GM19035 (cell line): ENCODE measurements at regions not wholly inside any gene's neighbourhood (a gene's known extent, or its start where the extent isn't known, plus 50 kb on each side); places are given as distances from the start of the nearest gene placed in this dataset.

Experiments
- ATAC-seq: cut with Tn5 transposase; IDR thresholded peaks from one replicate; pipeline ENCODE4 v1.9.1; 2021; ENCODE audit not compliant: unreplicated experiment

DNA sequence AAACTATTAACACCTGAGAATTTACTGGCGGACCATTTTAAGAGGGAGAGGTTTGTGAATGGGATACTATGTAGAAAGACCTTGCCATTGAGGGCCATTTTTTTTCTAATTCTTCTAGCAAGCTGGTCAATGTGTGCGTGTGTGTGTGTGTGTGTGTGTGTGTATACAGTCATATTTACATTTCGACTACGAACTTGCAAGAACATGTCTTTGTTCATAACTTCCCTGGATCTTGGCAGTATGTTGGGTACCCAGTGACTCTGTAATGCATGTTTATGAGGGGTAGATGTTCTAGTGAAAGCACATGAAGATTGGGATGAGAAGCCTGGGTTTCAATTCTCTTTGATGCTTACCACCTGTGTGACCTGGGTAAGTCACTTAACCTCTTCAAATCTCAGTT, 133.6 kb downstream of the UBE2E3 start:
- ATAC-seq, result no peak

DNA sequence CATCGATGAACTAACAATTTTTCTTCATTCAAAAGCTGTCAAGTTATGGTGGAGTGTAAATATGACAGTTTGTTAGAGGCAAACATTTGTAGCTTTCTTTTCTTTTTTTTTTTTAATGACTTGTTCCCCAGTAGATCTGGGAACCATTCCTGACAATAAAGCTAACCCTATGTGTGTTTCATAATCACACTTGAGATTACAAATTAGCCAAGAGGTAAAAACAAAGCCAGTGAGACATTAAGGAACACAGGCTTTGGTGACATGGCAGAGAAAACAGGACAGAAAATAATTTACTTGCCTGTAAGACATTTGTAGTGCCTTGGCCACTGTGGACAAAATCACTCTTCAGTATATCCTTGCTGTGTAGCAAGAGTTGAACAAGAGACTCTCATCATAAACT, 135.9 kb downstream of the UBE2E3 start:
- no peak for ATAC-seq

DNA sequence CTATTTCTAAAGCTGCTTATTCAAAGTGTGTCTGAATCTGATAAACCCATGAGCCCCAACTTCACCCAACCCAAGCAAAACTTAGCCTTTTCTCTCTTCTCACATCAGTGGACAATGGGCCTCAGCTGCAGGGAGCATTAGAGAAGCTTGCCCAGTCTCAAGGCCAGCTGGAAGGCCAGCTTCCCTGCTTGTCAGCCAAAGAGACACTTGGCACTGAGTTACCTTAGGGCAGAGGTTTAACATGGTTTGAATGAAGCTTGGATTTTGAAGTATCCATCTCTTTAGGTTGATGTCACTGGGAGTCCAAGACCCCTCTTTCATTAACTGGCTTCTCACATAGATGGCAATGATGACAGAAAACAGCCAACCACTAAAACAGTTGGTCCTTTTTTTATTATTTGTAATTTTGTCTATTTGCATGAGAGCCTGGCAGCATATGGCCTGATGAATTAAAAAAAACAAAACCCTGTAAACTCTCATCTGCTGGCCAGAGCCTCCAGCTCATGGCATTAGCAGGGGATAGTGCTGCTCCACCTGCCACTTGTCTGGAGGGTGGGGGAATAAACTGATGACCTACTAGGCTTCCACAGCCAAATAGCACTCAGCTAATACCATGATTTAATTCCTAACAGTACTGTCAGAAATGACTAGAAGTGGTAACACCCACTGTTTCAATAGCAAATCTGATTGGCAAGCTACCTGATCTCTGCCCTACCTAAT, 137.0 kb downstream of the UBE2E3 start:
- ATAC-seq, result no peak

DNA sequence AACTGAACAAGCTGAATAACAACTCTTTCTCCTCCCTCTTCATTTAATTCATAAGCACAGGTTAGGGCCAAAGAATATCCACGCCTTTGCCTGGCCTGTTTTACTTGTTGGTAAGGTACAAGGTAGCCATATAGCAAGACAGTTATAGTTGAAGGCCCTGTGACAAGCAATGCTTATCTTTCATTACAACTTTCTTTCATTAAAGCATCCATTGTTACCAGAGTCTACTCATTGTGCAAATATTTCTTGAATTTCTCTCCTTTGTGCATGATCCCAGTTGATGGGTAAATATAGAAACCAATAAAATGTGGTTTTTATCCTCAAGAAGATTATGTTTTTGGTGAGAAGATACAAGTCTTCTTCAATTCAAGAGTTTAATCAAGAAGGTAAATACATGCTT, 140.2 kb downstream of the UBE2E3 start:
- no peak for ATAC-seq

DNA sequence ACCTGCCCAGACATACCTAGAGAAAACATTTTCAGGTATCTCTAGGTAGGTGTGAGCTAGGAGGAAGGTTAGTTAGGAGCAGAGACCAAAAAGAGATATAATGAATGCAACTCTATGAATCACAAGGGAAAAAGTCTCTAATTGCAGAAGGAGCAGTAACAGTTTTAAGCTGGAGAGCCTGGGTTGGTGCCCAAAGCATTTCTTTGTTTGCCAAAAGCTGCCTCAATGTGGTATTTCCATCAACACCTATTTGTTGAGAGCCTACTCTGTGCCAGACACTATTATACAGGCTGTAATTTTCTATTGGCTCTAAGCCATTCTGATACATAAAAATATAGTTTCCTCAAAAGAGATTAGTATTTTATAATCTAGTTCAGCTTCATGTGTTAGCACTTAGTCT, 141.6 kb downstream of the UBE2E3 start:
- ATAC-seq, result no peak

DNA sequence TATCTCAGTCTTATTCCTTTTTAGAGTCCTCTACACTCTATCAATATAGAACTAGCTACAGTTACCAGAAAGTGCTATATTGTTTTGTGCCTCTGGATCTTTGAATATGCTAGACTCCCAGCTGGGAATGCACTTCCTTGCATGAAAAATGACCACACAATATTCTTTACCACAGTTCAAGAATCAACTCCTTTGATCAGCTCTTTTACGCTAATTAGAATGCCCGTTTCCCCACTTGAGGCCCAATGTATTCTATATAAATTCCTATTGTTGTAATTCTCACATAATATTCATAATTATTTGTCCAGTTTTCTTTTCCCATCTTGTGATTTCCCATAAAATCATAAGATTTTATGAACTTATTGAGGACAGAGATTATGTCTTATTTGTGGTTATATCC, 142.2 kb downstream of the UBE2E3 start:
- ATAC-seq, result no peak

DNA sequence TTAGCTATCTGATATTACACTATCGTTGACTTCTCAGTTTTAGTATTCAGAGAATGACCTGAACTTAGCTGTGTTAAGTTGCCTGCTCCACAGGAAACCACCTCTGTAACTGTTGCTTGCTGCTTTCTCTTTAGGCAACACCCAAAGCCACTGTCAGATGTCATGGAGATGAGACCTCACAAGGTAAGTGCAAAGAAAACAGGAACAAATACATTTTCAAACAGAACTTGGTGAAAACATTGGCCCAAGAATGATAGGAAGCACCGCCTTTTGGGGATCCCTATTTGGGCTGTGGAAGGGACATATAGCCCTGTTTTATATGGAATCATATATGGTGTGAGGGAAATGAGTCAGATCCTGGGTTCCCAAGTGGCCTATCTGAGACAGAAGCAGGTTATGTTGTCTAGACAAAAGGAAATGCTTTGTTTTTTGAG, 143.4 kb downstream of the UBE2E3 start:
- peak; percentile 95 for ATAC-seq

DNA sequence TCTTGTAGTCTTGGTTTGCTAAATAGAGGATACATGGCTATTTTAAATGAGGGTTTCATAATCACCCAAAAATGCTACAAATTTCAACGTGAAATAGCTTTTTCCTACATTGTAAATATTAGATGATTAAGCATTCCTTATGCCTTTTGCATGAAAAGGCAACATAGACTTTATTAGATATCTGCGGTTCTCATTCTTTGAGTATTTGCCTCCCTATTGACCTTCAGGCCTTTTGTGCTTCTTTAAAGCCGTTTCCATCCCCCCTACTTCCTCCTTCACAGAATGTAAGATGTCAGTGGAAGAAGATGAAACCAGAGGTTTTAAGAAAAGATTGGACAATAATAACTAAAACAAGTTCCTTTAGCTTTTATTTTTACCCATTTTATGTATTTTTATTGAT, 144.1 kb downstream of the UBE2E3 start:
- ATAC-seq, result no peak

DNA sequence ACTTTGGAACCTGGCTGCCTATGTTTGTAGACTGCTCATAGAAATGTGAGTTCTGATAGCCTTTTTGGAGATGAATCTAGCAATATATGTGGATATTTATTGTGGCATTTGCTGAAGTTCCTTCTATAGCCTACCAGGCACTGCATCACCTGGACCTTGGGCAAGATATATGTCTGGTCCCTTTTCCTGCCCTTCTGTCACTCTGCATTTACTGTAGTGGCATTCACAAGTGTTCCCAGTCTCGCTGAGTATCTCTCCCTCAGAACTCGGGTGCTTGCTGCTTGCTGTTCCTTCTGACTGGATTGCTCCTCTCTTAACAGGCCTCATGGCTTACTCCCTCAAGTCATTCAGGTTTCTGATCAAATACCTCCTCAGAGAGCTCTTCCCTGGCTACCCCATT, 145.0 kb downstream of the UBE2E3 start:
- ATAC-seq, result no peak

DNA sequence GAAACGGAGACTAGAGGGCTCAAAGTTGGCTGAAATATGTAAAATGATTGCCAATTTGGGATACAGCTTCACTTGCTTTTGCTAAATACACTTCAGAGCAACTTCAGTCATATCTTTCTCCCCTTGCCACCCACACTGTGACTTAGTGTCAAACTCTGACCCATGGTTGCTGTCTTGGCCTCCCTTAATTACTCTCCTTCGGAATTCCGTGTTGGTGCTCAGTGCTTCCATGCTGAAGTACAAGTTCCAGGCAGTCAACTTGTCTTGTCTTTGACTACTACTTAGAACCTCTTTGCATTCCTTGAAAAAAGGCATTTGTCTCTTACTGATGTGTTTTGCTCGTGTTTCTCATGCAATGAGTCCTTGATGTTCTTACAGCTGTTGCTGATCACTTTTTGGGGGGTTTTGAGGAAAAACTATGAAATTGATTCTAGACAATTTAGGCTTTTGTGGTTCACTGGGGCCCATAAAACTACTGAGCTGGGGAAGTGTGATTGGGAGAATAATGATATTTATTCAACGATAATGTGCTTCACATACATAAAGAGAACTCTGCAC, 146.0 kb downstream of the UBE2E3 start:
- ATAC-seq, result no peak

DNA sequence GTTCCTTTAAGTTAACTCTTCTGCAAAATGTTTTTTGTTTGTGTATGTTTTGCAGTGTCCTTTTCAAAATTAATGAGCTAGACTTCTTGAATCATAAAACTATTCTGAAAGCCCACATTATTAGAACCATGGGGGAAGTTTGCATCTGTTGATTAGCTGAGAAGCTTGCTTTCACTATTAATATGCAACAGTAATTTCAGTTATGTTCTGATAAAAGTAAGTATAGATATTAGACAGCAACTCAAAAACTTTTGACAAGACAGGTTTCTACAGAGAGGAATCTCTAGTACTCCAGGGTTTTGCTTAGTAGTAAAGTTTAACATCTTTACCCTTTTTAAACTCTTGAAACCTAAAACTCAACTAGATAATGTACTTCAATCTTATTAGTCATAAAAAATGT, 147.8 kb downstream of the UBE2E3 start:
- ATAC-seq, result peak; percentile 65

DNA sequence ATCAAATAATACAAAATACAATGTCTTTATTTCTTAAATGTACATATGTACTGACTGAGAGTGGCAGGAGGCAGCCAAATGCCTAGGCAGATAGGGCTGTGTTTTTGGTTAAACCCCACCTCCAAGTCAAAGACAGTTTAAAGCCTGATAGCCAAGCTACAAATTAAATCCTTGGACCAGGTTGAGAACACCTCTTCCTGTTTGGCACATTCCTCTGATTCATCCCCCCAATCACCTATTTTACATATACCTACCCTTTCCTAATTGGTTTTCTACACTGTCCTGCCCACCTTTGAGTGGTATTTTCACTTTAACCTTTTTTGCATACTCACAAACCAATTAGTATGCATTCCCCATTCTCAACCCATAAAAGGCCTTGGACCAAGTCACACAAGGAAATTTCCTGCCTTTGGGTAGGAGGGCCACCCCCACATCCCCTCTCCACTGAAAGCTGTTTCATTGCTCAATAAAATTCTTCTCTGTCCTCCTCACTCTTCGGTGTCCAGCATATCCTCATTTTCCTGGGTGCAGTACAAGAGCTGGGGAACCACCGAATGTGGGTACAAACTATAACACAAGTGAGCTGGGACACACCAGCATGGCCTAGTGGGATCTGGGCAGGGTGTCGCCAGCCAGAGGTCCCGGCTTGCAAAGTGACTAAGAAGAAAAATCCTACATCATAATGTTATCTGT, 149.1 kb downstream of the UBE2E3 start:
- ATAC-seq, result no peak

DNA sequence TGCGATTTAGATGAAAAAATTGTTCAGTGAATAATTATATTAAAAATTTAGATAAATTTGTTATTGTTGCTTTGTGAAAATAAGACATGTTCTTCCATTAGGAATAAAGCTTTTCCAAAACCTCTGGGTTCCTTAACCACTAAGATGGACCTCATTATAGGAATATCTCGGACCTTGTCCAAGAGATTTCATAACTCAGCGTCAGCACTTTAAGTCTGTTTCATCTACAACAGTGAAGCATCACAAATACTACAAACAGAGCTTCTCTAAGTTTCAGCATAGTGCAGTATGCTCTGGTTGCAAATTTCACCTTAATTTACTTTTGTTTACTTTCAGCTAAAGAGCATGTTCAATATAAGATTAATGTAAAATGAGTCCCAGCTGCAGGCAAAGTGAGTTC, 150.3 kb downstream of the UBE2E3 start:
- ATAC-seq, result no peak

DNA sequence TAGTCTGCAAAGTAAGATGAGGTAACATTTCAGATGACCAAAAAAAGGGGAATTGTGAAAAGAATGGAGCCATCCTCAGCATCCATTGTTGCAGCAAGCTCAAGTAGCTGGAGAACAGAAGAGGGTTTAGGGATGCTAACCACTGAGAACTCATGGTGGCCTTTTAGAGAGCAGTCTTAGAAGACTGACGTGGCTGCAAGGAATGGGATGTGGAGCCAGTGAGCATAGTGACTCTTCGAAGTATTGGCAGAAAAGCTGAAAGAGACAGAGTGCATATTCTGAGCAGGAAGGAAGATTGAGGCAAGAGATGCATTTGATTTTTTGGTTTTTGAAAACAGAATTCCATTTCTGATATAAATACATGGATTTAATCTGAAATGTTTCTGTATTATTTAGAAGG, 151.2 kb downstream of the UBE2E3 start:
- ATAC-seq, result no peak

DNA sequence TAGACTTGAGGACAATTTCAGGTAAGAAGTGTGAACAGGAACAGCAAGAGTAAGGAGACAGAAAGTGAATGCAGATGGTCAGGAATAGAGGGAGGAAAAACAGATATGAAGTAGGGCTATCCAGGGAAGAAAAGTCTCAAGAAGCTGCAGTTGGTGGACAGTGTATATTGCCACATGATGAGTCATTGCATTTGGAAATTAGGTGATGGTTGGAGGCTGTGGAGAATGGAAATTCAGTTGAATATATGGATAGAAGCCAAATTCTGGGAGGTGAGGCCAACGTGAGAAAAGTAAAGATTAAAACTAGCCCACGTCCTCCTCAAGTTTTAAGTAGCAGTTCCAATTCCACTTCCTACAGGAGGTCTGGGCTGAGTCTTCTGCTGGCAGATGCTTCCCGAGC, 158.4 kb downstream of the UBE2E3 start:
- no peak for ATAC-seq

DNA sequence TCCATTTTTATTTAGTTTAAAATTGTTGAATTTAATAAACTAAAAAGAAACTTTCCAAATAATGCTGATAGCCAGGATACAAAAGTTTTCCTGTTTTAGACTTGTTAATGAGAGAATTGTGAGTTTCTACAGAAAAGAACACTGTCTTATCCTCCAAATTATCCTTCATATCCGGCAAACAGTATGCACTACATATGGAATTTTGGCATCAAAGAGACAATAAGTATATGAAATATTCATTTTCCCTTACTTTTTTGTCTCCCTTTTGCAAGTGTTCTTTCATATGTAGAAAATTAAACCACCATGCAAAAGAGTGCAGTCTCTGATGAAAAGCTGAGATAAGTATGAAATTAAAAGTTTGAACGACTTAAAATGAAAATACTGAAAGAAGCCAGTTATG, 159.4 kb downstream of the UBE2E3 start:
- no peak for ATAC-seq

DNA sequence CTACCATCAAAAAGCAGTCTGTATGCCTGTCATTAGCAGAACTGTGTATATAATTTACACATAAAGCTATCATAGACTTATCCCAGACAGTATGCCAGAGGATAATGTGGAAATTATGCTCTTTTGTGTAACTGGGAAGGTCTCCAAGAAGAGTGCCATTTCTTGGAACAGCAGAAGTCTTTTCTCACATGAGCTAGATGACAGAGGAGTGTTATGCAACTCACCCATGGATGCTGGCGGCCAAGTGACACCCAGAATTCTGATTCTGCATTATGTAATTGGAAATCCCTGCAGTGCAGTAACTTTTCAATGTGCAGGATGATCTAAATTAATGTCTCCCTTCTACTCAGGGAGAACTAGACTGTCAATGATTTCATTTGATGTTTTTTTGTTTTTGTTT, 160.0 kb downstream of the UBE2E3 start:
- ATAC-seq, result no peak

DNA sequence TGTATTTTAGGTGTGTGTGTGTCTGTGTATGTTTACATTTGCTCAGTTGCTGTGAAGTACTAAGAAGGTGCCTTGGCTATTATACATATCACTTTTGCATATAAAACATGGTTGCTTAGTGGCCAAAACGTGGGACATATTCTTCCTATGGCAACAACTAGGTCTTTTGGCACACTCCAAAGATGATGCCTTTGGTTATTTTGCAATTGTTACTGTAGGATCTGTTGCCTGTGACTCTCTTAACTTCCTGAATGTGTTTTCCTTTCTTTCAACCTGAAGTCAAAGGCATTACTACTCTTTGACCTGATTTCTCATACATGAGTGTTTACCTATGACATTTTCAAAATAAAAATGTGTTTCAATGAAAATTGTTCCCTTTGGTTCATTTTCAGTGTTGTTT, 160.5 kb downstream of the UBE2E3 start:
- ATAC-seq, result no peak

DNA sequence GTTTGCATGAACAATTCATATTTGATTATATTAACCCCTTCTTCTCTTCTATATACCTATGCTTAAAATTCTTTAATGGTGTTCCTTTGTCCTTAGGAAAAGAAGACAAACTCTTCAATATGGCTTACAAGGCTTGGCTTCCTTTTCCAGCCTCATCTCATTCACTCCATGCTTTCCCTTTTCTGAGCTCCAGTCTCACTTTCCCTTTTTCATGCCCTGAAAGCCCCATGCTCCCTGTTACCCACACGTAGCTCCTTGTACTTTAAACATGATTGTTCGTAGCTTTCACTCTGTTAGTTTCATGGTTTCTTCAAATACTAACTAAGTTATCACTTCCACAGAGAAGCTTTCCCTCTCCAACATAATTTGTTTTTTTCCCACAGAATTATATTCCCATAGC, 161.3 kb downstream of the UBE2E3 start:
- no peak for ATAC-seq

DNA sequence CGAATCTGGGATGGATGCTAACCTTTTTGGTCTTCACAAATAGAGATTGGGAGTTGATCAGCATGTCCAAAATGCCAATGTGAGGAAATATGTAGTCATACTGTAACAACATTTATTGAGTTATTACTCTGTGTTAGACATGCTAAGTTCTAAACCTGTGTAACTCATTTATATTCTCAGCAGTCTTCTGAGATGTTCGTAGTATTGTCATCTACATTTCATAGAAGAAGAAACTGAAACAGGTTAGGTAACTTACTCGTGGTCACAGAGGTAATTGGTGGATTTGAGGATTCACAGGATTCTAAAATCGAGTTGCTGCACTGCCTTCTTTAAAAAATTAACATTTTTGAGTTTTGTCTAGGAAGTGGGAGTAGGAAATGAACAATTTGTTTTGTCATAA, 162.1 kb downstream of the UBE2E3 start:
- peak; percentile 78 for ATAC-seq

DNA sequence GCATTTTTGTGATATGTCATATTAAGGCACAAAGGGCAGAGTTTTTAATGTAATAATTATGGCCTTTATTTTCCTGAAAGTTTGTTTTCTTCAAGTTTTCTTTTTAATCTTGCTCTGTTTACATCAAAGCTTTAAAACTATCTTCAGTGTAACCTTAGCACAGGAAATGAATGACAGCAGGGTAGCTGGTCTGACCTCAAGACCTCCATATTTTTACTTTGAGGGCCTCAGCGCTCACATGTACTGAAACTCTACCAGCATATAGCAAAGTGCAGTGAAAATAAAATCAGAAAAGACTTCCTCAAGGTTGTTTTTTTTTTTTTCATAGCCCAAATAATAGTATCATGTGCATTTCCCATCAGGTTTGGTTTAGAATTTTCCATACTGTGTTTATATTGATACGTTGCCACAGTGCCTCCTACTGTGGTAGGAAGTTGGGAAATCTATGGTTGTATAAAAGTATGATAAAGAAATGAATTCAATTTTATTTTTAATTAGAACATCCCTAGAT, 163.4 kb downstream of the UBE2E3 start:
- ATAC-seq, result no peak

DNA sequence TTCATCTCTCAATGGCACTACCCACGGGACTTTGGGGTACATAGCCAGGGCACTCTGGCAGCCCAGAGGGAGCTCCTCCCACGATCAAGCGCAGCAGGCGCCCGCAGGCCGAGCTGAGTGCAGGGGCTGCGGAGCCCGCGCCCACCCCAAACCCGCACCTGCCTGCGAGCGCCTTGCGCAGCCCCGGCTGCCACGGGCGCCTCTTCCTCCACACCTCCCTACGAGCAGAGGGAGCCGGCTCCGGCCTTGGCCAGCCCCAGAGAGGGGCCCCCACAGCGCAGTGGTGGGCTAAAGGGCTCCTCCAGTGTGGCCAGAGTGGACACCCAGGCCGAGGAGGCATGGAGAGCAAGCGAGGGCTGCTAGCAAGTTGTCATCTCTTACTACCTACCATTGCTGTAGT, 165.2 kb downstream of the UBE2E3 start:
- no peak for ATAC-seq
